ENCODE measurements at regions not wholly inside any gene's neighbourhood (a gene's known extent, or its start where the extent isn't known, plus 50 kb on each side); places are given as distances from the start of the nearest gene placed in this dataset.

DNA sequence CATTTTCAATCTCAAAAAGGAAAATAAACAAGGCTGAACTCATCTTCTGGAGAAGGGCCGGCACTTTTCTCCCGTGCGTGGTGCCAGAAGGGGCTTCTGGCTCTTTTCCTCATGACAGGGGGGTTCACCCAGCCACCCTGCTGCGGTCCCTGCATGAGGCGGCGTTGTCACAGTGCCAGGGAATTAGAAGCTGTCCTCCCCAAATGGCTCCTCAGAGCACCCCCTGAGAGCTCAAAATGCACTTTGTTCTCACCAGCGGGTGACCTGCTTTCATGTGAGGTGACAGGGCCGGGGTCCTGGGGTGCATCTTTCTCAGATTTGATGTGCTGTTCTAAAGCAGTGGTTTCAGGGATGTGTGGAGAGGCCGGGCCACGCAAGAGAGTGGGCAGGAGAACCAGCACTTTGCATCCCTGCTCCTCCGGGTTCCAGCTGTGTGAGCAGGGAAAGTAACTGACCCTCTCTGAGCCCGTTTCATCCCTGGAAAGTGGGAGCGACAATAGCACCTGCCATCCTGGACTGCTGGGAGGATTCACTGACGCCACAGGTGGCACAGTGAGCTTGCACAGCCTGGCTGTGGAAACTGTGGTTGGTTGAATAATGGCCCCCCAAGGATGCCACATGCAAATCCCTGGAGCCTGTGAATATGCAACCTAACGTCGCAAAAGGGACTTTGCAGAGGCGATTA lies 94.0 kb downstream of the FOXL1 start:
- Histone ChIP-seq H3K4me1 (ENCODE audit: control insufficient read depth in 1 of 2, insufficient read depth in 1 of 2, low read depth in 1 of 2, low read length in 1 of 2) (no peaks in the 10 kb centered on the region), H3K4me3 (ENCODE audit: low read depth in 1 of 2, low read length in 1 of 2) (no peak overlapping the region), H3K36me3 (no peaks in the 10 kb centered on the region), H3K27me3 (peaks cover 4% of the 10 kb centered on the region), H3K9me3 (no peaks in the 10 kb centered on the region), H3K27ac (no peak overlapping the region)
- TF ChIP-seq, protein P1, sequence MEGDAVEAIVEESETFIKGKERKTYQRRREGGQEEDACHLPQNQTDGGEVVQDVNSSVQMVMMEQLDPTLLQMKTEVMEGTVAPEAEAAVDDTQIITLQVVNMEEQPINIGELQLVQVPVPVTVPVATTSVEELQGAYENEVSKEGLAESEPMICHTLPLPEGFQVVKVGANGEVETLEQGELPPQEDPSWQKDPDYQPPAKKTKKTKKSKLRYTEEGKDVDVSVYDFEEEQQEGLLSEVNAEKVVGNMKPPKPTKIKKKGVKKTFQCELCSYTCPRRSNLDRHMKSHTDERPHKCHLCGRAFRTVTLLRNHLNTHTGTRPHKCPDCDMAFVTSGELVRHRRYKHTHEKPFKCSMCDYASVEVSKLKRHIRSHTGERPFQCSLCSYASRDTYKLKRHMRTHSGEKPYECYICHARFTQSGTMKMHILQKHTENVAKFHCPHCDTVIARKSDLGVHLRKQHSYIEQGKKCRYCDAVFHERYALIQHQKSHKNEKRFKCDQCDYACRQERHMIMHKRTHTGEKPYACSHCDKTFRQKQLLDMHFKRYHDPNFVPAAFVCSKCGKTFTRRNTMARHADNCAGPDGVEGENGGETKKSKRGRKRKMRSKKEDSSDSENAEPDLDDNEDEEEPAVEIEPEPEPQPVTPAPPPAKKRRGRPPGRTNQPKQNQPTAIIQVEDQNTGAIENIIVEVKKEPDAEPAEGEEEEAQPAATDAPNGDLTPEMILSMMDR (IDR thresholded peaks at IDR 0.05): no peak

DNA sequence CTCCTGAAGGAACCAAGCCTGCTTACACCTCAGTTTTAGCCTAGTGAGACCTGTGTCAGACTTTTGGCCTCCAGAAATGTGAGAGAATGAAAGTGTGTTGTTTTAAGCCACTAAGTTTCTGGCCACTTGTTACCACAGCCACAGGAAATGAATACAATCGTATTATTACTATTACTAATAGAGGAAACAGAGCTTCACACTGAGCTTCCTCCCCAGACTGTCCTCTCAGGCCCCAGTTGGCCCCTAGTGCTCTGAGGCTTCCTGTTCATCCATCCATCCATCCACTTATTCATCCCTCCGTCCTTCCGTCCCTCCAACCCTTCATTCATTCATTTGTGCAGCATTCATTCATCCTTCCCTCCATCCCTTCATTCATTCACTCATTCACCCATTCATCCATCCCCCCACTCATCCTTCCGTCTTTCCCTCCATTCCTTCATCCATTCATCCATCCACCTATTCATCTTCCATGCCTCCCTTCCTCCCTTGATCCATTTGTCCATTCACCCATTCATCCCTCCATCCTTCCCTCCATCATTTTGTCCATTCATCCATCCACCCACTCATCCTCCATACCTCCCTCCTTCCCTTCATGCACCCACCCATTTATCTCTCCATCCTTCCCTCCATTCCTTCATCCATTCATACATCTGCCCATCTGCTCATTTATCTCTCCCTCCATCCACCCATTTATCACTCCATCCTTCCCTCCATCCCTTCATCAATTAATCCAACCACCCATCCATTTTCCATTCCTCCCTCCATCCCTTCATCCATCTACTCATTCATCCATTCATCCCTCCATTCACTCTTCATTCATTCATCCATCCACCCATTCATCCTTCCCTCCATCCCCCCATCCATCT lies 95.0 kb downstream of the FOXL1 start:
- TF ChIP-seq, protein P1 (IDR thresholded peaks at IDR 0.05): no peak
- Histone ChIP-seq H3K4me1 (ENCODE audit: control insufficient read depth in 1 of 2, insufficient read depth in 1 of 2, low read depth in 1 of 2, low read length in 1 of 2) (no peaks in the 10 kb centered on the region), H3K4me3 (ENCODE audit: low read depth in 1 of 2, low read length in 1 of 2) (no peak overlapping the region), H3K27ac (no peak overlapping the region), H3K27me3 (peaks cover 4% of the 10 kb centered on the region), H3K36me3 (no peaks in the 10 kb centered on the region), H3K9me3 (no peaks in the 10 kb centered on the region)

DNA sequence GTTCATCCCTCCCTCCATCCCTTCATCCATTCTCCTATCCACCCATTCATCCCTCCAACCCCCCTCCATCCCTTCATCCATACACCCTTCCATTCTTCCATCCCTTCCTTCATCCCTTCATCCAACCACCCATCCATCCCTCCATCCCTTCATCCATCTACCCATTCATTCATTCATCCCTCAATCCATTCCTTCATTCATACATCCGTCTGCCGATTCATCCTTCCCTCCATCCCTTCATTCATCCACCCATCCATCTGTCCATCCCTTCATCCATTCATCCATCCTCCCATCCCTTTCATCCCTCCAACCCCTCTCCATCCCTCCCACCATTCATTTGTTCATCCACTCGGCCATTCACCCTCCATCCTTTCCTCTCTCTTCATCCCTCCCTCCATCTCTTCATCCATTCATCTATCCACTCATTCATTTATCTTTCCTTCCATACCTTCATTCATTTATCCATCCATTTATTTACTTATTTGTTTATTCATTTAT lies 95.7 kb downstream of the FOXL1 start:
- H3K4me3 ChIP-seq (ENCODE audit: low read depth in 1 of 2, low read length in 1 of 2): no peak overlapping the region
- TF ChIP-seq, protein P1 (IDR thresholded peaks at IDR 0.05): no peak
- H3K9me3 ChIP-seq: no peaks in the 10 kb centered on the region
- no peaks in the 10 kb centered on the region for H3K4me1 ChIP-seq (ENCODE audit: control insufficient read depth in 1 of 2, insufficient read depth in 1 of 2, low read depth in 1 of 2, low read length in 1 of 2)
- H3K36me3 ChIP-seq: no peaks in the 10 kb centered on the region
- no peak overlapping the region for H3K27ac ChIP-seq
- H3K27me3 ChIP-seq: peaks cover 4% of the 10 kb centered on the region

DNA sequence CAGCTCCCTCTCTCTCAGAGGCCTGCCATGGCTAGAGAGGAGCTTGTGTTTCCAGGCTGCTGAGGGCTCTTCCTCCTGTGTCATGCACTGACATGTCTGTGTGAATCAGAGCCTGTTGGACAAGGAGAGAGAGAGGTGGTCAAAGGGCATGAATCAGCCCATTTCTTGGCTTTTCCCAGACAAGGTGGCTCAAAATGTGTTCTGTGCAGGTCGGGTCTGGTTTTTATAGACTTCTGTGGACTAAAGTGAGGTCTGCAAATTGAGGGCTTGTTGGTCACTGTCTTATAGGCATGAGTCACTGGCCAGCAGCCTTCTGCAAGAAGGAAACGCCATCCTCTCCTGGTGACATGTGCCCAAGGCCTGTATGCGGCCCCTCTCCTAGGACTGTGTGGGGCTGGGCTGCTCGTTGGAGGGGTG lies 97.9 kb downstream of the FOXL1 start:
- TF ChIP-seq, protein P1 (IDR thresholded peaks at IDR 0.05): no peak
- Histone ChIP-seq H3K27ac (no peak overlapping the region), H3K4me3 (ENCODE audit: low read depth in 1 of 2, low read length in 1 of 2) (no peak overlapping the region), H3K4me1 (ENCODE audit: control insufficient read depth in 1 of 2, insufficient read depth in 1 of 2, low read depth in 1 of 2, low read length in 1 of 2) (no peaks in the 10 kb centered on the region), H3K27me3 (peaks cover 18% of the 10 kb centered on the region), H3K36me3 (no peaks in the 10 kb centered on the region), H3K9me3 (no peaks in the 10 kb centered on the region)

DNA sequence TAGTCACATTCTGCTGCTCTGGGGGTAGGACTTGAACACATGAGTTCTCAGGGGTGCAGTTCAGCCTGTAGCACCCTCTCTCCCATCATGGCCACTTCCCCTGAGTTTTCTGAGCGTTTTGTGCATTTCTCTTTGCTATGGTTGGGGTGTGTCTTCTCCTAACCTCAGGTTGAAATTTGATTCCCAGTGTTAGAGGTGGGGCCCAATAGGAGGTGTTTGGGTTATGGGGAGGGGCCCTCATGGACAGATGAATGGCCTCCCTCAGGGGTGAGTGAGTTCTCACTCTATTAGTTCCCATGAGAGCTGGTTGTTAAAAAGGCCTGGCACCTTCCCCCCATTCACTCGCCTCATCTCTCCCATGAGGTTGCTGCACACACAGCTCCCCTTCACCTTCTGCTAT lies 101.1 kb downstream of the FOXL1 start:
- no peak overlapping the region for H3K27ac ChIP-seq
- no peaks in the 10 kb centered on the region for H3K9me3 ChIP-seq
- peaks cover 30% of the 10 kb centered on the region for H3K27me3 ChIP-seq
- no peaks in the 10 kb centered on the region for H3K36me3 ChIP-seq
- H3K4me1 ChIP-seq (ENCODE audit: control insufficient read depth in 1 of 2, insufficient read depth in 1 of 2, low read depth in 1 of 2, low read length in 1 of 2): no peaks in the 10 kb centered on the region
- H3K4me3 ChIP-seq (ENCODE audit: low read depth in 1 of 2, low read length in 1 of 2): no peak overlapping the region
- TF ChIP-seq, protein P1 (IDR thresholded peaks at IDR 0.05): no peak

Data from neutrophil (primary cell).